ENCODE measurements at regions not wholly inside any gene's neighbourhood (a gene's known extent, or its start where the extent isn't known, plus 50 kb on each side); places are given as distances from the start of the nearest gene placed in this dataset.
"Not testable (repeated sequence)": the region's sequence is repeated elsewhere in the genome, so short reads cannot be mapped to it uniquely, and the experiment has no call there.

DNA sequence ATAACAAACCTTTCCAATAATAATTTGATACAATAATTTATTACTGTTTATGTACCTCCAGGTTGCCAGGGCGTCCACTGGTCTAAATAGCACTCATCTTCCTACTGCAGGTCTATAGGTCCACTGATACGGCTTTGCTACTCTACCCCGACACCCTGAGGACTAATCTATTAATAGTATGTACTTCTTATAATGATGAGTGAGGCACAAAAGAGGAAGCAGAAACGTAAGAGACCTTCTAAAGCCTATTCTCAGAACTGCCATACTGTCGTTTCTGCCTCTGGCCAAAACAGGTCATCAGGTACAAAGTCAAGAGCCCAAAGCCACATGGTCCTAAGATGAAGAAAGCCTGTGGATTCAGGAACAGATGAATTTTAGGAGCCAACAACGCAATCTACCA, 163.2 kb upstream of the GRM7 start:
- Histone ChIP-seq H3K27me3 (ENCODE audit: insufficient read depth, low read length) (no peaks in the 10 kb centered on the region), H3K9me3 (ENCODE audit: insufficient read depth, low read depth, low read length) (no peaks in the 10 kb centered on the region), H3K4me3 (ENCODE audit: insufficient read depth, low read depth, low read length) (no peak overlapping the region), H3K4me1 (ENCODE audit: insufficient read depth, low read length) (no peaks in the 10 kb centered on the region), H2AFZ (ENCODE audit: low read depth, low read length) (no peak overlapping the region), H3K4me2 (ENCODE audit: low read length) (no peak overlapping the region), H3K9ac (ENCODE audit: low read length) (no peak overlapping the region), H3K79me2 (ENCODE audit: insufficient read depth, low read length) (no peaks in the 10 kb centered on the region), H3K27ac (ENCODE audit: low read depth, low read length) (no peak overlapping the region), H4K20me1 (ENCODE audit: insufficient read depth, low read length) (no peaks in the 10 kb centered on the region), H3K36me3 (ENCODE audit: insufficient read depth, low read length) (no peaks in the 10 kb centered on the region)
- Mint-ChIP-seq H3K4me1 (ENCODE audit: low read depth, unreplicated experiment) (no peaks in the 10 kb centered on the region), H3K9me3 (ENCODE audit: unreplicated experiment) (peaks cover 2% of the 10 kb centered on the region), H3K4me3 (ENCODE audit: unreplicated experiment) (no peak overlapping the region), H3K36me3 (ENCODE audit: low read depth, unreplicated experiment) (no peaks in the 10 kb centered on the region), H3K27ac (ENCODE audit: unreplicated experiment) (no peak overlapping the region), H3K27me3 (ENCODE audit: low read depth, unreplicated experiment) (no peaks in the 10 kb centered on the region)
- no peak for FAIRE-seq
- no peak for DNase-seq (ENCODE audit: low read depth)
- TF ChIP-seq EZH2 (IDR thresholded peaks at IDR 0.05; ENCODE audit: insufficient read depth, low read length) = no peak
- TF ChIP-seq, protein P1, sequence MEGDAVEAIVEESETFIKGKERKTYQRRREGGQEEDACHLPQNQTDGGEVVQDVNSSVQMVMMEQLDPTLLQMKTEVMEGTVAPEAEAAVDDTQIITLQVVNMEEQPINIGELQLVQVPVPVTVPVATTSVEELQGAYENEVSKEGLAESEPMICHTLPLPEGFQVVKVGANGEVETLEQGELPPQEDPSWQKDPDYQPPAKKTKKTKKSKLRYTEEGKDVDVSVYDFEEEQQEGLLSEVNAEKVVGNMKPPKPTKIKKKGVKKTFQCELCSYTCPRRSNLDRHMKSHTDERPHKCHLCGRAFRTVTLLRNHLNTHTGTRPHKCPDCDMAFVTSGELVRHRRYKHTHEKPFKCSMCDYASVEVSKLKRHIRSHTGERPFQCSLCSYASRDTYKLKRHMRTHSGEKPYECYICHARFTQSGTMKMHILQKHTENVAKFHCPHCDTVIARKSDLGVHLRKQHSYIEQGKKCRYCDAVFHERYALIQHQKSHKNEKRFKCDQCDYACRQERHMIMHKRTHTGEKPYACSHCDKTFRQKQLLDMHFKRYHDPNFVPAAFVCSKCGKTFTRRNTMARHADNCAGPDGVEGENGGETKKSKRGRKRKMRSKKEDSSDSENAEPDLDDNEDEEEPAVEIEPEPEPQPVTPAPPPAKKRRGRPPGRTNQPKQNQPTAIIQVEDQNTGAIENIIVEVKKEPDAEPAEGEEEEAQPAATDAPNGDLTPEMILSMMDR (IDR thresholded peaks at IDR 0.05; ENCODE audit: insufficient read depth, low read depth, low read length) = no peak

DNA sequence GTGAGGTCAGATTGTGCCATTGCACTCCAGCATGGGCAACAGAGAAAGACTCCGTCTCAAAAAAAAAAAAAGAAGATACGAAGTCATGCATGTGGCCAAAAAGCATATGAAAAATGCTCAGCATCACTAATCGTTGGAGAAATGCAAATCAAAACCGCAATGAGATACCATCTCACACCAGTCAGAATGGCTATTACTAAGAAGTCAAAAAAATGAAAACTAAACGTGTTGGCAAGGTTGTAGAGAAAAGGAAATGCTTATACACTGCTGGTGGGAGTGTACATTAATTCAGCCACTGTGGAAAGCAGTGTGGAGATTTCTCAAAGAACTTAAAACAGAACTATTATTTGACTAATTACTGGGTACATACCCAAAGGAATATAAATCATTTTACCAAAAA, 156.1 kb upstream of the GRM7 start:
- H3K27ac Mint-ChIP-seq (ENCODE audit: unreplicated experiment); DNase-seq (ENCODE audit: low read depth); H3K27me3 ChIP-seq (ENCODE audit: insufficient read depth, low read length); H3K4me3 Mint-ChIP-seq (ENCODE audit: unreplicated experiment); H3K27ac ChIP-seq (ENCODE audit: low read depth, low read length); H3K9me3 Mint-ChIP-seq (ENCODE audit: unreplicated experiment); H3K4me1 Mint-ChIP-seq (ENCODE audit: low read depth, unreplicated experiment); H3K9me3 ChIP-seq (ENCODE audit: insufficient read depth, low read depth, low read length); H3K36me3 Mint-ChIP-seq (ENCODE audit: low read depth, unreplicated experiment); FAIRE-seq; H3K79me2 ChIP-seq (ENCODE audit: insufficient read depth, low read length); H3K4me2 ChIP-seq (ENCODE audit: low read length); H3K4me1 ChIP-seq (ENCODE audit: insufficient read depth, low read length); H2AFZ ChIP-seq (ENCODE audit: low read depth, low read length); H3K9ac ChIP-seq (ENCODE audit: low read length); H3K36me3 ChIP-seq (ENCODE audit: insufficient read depth, low read length); H3K4me3 ChIP-seq (ENCODE audit: insufficient read depth, low read depth, low read length); H3K27me3 Mint-ChIP-seq (ENCODE audit: low read depth, unreplicated experiment); H4K20me1 ChIP-seq (ENCODE audit: insufficient read depth, low read length): not testable (repeated sequence)

DNA sequence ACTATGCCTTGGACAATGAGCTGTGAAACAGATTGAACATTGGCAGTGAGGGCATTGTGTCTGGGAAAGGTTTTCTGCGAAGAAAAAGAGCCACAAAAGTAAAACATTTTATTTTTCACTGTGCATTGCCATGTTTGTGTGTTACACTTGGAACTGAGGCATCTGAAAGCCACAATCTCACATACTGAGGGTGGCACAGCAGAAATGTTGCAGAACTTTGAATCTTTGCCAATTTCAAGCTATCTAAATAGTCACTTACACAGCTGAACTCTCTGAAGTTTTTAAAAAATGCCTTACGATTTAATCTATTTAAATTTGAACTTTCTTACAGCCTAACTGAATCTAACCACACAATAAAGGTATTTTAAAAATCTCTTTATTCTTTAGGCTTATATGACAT, 154.1 kb upstream of the GRM7 start:
- Mint-ChIP-seq H3K36me3 (ENCODE audit: low read depth, unreplicated experiment) (no peaks in the 10 kb centered on the region), H3K9me3 (ENCODE audit: unreplicated experiment) (no peaks in the 10 kb centered on the region), H3K4me1 (ENCODE audit: low read depth, unreplicated experiment) (no peaks in the 10 kb centered on the region), H3K27ac (ENCODE audit: unreplicated experiment) (no peak overlapping the region), H3K4me3 (ENCODE audit: unreplicated experiment) (no peak overlapping the region), H3K27me3 (ENCODE audit: low read depth, unreplicated experiment) (no peaks in the 10 kb centered on the region)
- H3K9me3 ChIP-seq (ENCODE audit: insufficient read depth, low read depth, low read length) = no peaks in the 10 kb centered on the region
- no peak overlapping the region for H2AFZ ChIP-seq (ENCODE audit: low read depth, low read length)
- no peaks in the 10 kb centered on the region for H3K27me3 ChIP-seq (ENCODE audit: insufficient read depth, low read length)
- no peaks in the 10 kb centered on the region for H4K20me1 ChIP-seq (ENCODE audit: insufficient read depth, low read length)
- no peaks in the 10 kb centered on the region for H3K79me2 ChIP-seq (ENCODE audit: insufficient read depth, low read length)
- TF ChIP-seq EZH2 (IDR thresholded peaks at IDR 0.05; ENCODE audit: insufficient read depth, low read length) = no peak
- TF ChIP-seq, protein P1 (IDR thresholded peaks at IDR 0.05; ENCODE audit: insufficient read depth, low read depth, low read length) = no peak
- DNase-seq (ENCODE audit: low read depth) (no peak), FAIRE-seq (no peak)
- no peak overlapping the region for H3K9ac ChIP-seq (ENCODE audit: low read length)
- H3K4me2 ChIP-seq (ENCODE audit: low read length) = no peak overlapping the region
- no peaks in the 10 kb centered on the region for H3K4me1 ChIP-seq (ENCODE audit: insufficient read depth, low read length)
- no peak overlapping the region for H3K27ac ChIP-seq (ENCODE audit: low read depth, low read length)
- H3K36me3 ChIP-seq (ENCODE audit: insufficient read depth, low read length) = no peaks in the 10 kb centered on the region
- no peak overlapping the region for H3K4me3 ChIP-seq (ENCODE audit: insufficient read depth, low read depth, low read length)
